ENCODE measurements at regions not wholly inside any gene's neighbourhood (a gene's known extent, or its start where the extent isn't known, plus 50 kb on each side); places are given as distances from the start of the nearest gene placed in this dataset.

DNA sequence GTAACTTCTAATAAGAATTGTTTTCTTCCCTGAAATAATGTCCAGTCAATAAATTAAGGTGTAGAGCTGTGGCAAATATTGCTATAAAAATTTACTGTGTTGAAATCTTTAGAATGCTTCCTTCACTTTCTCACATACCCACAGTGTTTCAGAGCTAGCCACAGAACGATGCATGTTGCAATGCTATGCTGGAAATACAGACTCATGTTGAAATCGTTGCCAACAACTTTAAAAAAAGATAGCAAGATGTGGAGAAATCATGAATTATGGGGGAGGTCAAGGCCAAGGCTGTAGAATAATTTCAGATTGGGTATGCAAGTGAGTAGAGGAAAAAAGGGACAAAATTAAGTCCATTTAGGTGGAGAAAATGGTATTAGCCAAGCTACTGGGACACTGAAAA lies 204.8 kb downstream of the VEGFC start:
- TF ChIP-seq, protein P1, sequence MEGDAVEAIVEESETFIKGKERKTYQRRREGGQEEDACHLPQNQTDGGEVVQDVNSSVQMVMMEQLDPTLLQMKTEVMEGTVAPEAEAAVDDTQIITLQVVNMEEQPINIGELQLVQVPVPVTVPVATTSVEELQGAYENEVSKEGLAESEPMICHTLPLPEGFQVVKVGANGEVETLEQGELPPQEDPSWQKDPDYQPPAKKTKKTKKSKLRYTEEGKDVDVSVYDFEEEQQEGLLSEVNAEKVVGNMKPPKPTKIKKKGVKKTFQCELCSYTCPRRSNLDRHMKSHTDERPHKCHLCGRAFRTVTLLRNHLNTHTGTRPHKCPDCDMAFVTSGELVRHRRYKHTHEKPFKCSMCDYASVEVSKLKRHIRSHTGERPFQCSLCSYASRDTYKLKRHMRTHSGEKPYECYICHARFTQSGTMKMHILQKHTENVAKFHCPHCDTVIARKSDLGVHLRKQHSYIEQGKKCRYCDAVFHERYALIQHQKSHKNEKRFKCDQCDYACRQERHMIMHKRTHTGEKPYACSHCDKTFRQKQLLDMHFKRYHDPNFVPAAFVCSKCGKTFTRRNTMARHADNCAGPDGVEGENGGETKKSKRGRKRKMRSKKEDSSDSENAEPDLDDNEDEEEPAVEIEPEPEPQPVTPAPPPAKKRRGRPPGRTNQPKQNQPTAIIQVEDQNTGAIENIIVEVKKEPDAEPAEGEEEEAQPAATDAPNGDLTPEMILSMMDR (IDR thresholded peaks at IDR 0.05) = no peak
- TF ChIP-seq SIN3A (IDR thresholded peaks at IDR 0.05; ENCODE audit: borderline replicate concordance, insufficient read depth, low read depth, low read length) = no peak
- no peak for TF ChIP-seq POLR2AphosphoS5 (IDR thresholded peaks at IDR 0.05; ENCODE audit: low read depth, low read length)
- TF ChIP-seq, protein P2, sequence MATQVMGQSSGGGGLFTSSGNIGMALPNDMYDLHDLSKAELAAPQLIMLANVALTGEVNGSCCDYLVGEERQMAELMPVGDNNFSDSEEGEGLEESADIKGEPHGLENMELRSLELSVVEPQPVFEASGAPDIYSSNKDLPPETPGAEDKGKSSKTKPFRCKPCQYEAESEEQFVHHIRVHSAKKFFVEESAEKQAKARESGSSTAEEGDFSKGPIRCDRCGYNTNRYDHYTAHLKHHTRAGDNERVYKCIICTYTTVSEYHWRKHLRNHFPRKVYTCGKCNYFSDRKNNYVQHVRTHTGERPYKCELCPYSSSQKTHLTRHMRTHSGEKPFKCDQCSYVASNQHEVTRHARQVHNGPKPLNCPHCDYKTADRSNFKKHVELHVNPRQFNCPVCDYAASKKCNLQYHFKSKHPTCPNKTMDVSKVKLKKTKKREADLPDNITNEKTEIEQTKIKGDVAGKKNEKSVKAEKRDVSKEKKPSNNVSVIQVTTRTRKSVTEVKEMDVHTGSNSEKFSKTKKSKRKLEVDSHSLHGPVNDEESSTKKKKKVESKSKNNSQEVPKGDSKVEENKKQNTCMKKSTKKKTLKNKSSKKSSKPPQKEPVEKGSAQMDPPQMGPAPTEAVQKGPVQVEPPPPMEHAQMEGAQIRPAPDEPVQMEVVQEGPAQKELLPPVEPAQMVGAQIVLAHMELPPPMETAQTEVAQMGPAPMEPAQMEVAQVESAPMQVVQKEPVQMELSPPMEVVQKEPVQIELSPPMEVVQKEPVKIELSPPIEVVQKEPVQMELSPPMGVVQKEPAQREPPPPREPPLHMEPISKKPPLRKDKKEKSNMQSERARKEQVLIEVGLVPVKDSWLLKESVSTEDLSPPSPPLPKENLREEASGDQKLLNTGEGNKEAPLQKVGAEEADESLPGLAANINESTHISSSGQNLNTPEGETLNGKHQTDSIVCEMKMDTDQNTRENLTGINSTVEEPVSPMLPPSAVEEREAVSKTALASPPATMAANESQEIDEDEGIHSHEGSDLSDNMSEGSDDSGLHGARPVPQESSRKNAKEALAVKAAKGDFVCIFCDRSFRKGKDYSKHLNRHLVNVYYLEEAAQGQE (IDR thresholded peaks at IDR 0.05; ENCODE audit: insufficient read depth in 1 of 2, low read depth in 2 of 2, low read length in 1 of 2) = no peak
- Histone ChIP-seq H3K27me3 (ENCODE audit: control insufficient read depth, insufficient read depth, low read length) (no peaks in the 10 kb centered on the region), H3K4me3 (ENCODE audit: low read depth in 2 of 2, low read length in 2 of 2) (no peak overlapping the region), H3K27ac (ENCODE audit: low read length) (no peak overlapping the region), H3K36me3 (ENCODE audit: control insufficient read depth, insufficient read depth, low read length) (no peaks in the 10 kb centered on the region), H3K4me1 (ENCODE audit: control insufficient read depth, insufficient read depth, low read length) (no peaks in the 10 kb centered on the region), H3K9me3 (ENCODE audit: control insufficient read depth, insufficient read depth, low read depth, low read length) (no peaks in the 10 kb centered on the region)
- DNase-seq (ENCODE audit: low read depth, low spot score) (no peak), ATAC-seq (no peak)
- ChIA-PET CTCF (no interaction called here), POLR2A (no interaction called here)
- BruUV-seq (replicated peaks) = no TSS peak
- in situ Hi-C loops (cut with HindIII; ENCODE audit: low pct_unique_long_range_greater_than_20kb, low sequenced_read_pairs) = no loop called here
- intact Hi-C loops (cut with micrococcal nuclease; ENCODE audit: unreplicated experiment) = no loop called here

DNA sequence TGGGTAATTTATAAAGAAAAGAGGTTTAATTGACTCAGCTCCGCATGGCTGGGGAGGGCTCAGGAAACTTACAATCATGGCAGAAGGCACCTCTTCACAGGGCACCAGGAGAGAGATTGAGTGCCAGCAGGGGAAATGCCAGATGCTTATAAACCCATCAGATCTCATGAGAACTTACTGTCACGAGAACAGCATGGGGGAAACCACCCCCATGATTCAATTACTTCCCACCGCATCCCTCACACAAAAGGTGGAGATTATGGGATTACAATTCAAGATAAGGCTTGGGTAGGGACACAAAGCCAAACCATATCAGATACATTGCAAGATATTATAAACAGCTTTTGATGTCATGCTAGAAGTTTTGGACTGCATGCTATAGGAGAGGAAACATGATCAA lies 204.3 kb downstream of the VEGFC start:
- ChIA-PET CTCF (no interaction called here), POLR2A (no interaction called here)
- intact Hi-C loops (cut with micrococcal nuclease; ENCODE audit: unreplicated experiment) = no loop called here
- Histone ChIP-seq H3K27me3 (ENCODE audit: control insufficient read depth, insufficient read depth, low read length) (no peaks in the 10 kb centered on the region), H3K9me3 (ENCODE audit: control insufficient read depth, insufficient read depth, low read depth, low read length) (no peaks in the 10 kb centered on the region), H3K36me3 (ENCODE audit: control insufficient read depth, insufficient read depth, low read length) (no peaks in the 10 kb centered on the region), H3K27ac (ENCODE audit: low read length) (no peak overlapping the region), H3K4me3 (ENCODE audit: low read depth in 2 of 2, low read length in 2 of 2) (no peak overlapping the region), H3K4me1 (ENCODE audit: control insufficient read depth, insufficient read depth, low read length) (no peaks in the 10 kb centered on the region)
- no TSS peak for BruUV-seq (replicated peaks)
- DNase-seq (ENCODE audit: low read depth, low spot score) (no peak), ATAC-seq (no peak)
- TF ChIP-seq, protein P2 (IDR thresholded peaks at IDR 0.05; ENCODE audit: insufficient read depth in 1 of 2, low read depth in 2 of 2, low read length in 1 of 2) = no peak
- TF ChIP-seq POLR2AphosphoS5 (IDR thresholded peaks at IDR 0.05; ENCODE audit: low read depth, low read length) = no peak
- TF ChIP-seq SIN3A (IDR thresholded peaks at IDR 0.05; ENCODE audit: borderline replicate concordance, insufficient read depth, low read depth, low read length) = no peak
- no peak for TF ChIP-seq TCF7L2 (IDR thresholded peaks at IDR 0.05; ENCODE audit: low read depth, low read length)
- TF ChIP-seq, protein P1 (IDR thresholded peaks at IDR 0.05) = no peak
- in situ Hi-C loops (cut with HindIII; ENCODE audit: low pct_unique_long_range_greater_than_20kb, low sequenced_read_pairs) = no loop called here

Measured in Panc1 (cell line).